ENCODE measurements at regions not wholly inside any gene's neighbourhood (a gene's known extent, or its start where the extent isn't known, plus 50 kb on each side); places are given as distances from the start of the nearest gene placed in this dataset.

- no peak for DNase-seq (ENCODE audit: low read depth, low spot score)
- TF ChIP-seq EZH2 (IDR thresholded peaks at IDR 0.05) (no peak), POLR2AphosphoS5 (IDR thresholded peaks at IDR 0.05; ENCODE audit: borderline replicate concordance, low read depth, low read length) (no peak), FOXP2 (optimal IDR thresholded peaks at IDR 0.05; ENCODE audit: control extremely low read depth, extremely low read length, insufficient read depth) (no peak)
- H3K27ac ChIP-seq = no peak overlapping the region
- no peak overlapping the region for H3K9ac ChIP-seq (ENCODE audit: insufficient read length)
- H3K9me3 ChIP-seq (ENCODE audit: low read depth, low read length) = no peaks in the 10 kb centered on the region
- H3K4me3 ChIP-seq = no peak overlapping the region
- no peaks in the 10 kb centered on the region for H3K36me3 ChIP-seq (ENCODE audit: insufficient read depth, low read length)
Measured at GRCh38 chr5:63700241-63700640, 262.0 kb downstream of the HTR1A start.

GRCh38 chr5:63697811-63698210 is 264.4 kb downstream of the HTR1A start:
- H3K36me3 ChIP-seq (ENCODE audit: insufficient read depth, low read length) = no peaks in the 10 kb centered on the region
- H3K4me3 ChIP-seq = no peak overlapping the region
- DNase-seq (ENCODE audit: low read depth, low spot score) = no peak
- TF ChIP-seq POLR2AphosphoS5 (IDR thresholded peaks at IDR 0.05; ENCODE audit: borderline replicate concordance, low read depth, low read length) (no peak), FOXP2 (optimal IDR thresholded peaks at IDR 0.05; ENCODE audit: control extremely low read depth, extremely low read length, insufficient read depth) (no peak), EZH2 (IDR thresholded peaks at IDR 0.05) (no peak)
- H3K9ac ChIP-seq (ENCODE audit: insufficient read length) = no peak overlapping the region
- no peak overlapping the region for H3K27ac ChIP-seq
- no peaks in the 10 kb centered on the region for H3K9me3 ChIP-seq (ENCODE audit: low read depth, low read length)

- no peaks in the 10 kb centered on the region for H3K9me3 ChIP-seq (ENCODE audit: low read depth, low read length)
- no peak overlapping the region for H3K9ac ChIP-seq (ENCODE audit: insufficient read length)
- H3K27ac ChIP-seq = no peak overlapping the region
- TF ChIP-seq EZH2 (IDR thresholded peaks at IDR 0.05) (no peak), POLR2AphosphoS5 (IDR thresholded peaks at IDR 0.05; ENCODE audit: borderline replicate concordance, low read depth, low read length) (no peak), FOXP2 (optimal IDR thresholded peaks at IDR 0.05; ENCODE audit: control extremely low read depth, extremely low read length, insufficient read depth) (no peak)
- H3K4me3 ChIP-seq = no peak overlapping the region
- H3K36me3 ChIP-seq (ENCODE audit: insufficient read depth, low read length) = no peaks in the 10 kb centered on the region
- no peak for DNase-seq (ENCODE audit: low read depth, low spot score)
Measured at GRCh38 chr5:63690546-63690945, 271.7 kb downstream of the HTR1A start.

GRCh38 chr5:63687854-63688516 is 274.3 kb downstream of the HTR1A start:
- TF ChIP-seq POLR2AphosphoS5 (IDR thresholded peaks at IDR 0.05; ENCODE audit: borderline replicate concordance, low read depth, low read length) = no peak
- no peak for TF ChIP-seq FOXP2 (optimal IDR thresholded peaks at IDR 0.05; ENCODE audit: control extremely low read depth, extremely low read length, insufficient read depth)
- no peak for TF ChIP-seq EZH2 (IDR thresholded peaks at IDR 0.05)
- H3K9me3 ChIP-seq (ENCODE audit: low read depth, low read length) = no peaks in the 10 kb centered on the region
- DNase-seq (ENCODE audit: low read depth, low spot score) = no peak

GRCh38 chr5:63686938-63687337 is 275.3 kb downstream of the HTR1A start:
- no peak overlapping the region for H3K9ac ChIP-seq (ENCODE audit: insufficient read length)
- H3K4me3 ChIP-seq = no peak overlapping the region
- H3K36me3 ChIP-seq (ENCODE audit: insufficient read depth, low read length) = no peaks in the 10 kb centered on the region
- no peaks in the 10 kb centered on the region for H3K9me3 ChIP-seq (ENCODE audit: low read depth, low read length)
- no peak overlapping the region for H3K27ac ChIP-seq
- TF ChIP-seq EZH2 (IDR thresholded peaks at IDR 0.05) (no peak), FOXP2 (optimal IDR thresholded peaks at IDR 0.05; ENCODE audit: control extremely low read depth, extremely low read length, insufficient read depth) (no peak), POLR2AphosphoS5 (IDR thresholded peaks at IDR 0.05; ENCODE audit: borderline replicate concordance, low read depth, low read length) (no peak)
- no peak for DNase-seq (ENCODE audit: low read depth, low spot score)

More at GRCh38 chr5:63687854-63688516, 274.3 kb downstream of the HTR1A start:
- no peak overlapping the region for H3K27ac ChIP-seq
- H3K4me3 ChIP-seq = no peak overlapping the region
- H3K9ac ChIP-seq (ENCODE audit: insufficient read length) = no peak overlapping the region
- H3K36me3 ChIP-seq (ENCODE audit: insufficient read depth, low read length) = no peaks in the 10 kb centered on the region

- TF ChIP-seq FOXP2 (optimal IDR thresholded peaks at IDR 0.05; ENCODE audit: control extremely low read depth, extremely low read length, insufficient read depth) = no peak
- TF ChIP-seq POLR2AphosphoS5 (IDR thresholded peaks at IDR 0.05; ENCODE audit: borderline replicate concordance, low read depth, low read length) = no peak
- TF ChIP-seq EZH2 (IDR thresholded peaks at IDR 0.05) = no peak
Measured at GRCh38 chr5:63686181-63686580, 276.1 kb downstream of the HTR1A start.

GRCh38 chr5:63685454-63685853 is 276.8 kb downstream of the HTR1A start:
- Histone ChIP-seq H3K27ac (no peak overlapping the region), H3K9me3 (ENCODE audit: low read depth, low read length) (no peaks in the 10 kb centered on the region), H3K4me3 (no peak overlapping the region), H3K36me3 (ENCODE audit: insufficient read depth, low read length) (no peaks in the 10 kb centered on the region), H3K9ac (ENCODE audit: insufficient read length) (no peak overlapping the region)
- no peak for DNase-seq (ENCODE audit: low read depth, low spot score)
- TF ChIP-seq POLR2AphosphoS5 (IDR thresholded peaks at IDR 0.05; ENCODE audit: borderline replicate concordance, low read depth, low read length) (no peak), EZH2 (IDR thresholded peaks at IDR 0.05) (no peak), FOXP2 (optimal IDR thresholded peaks at IDR 0.05; ENCODE audit: control extremely low read depth, extremely low read length, insufficient read depth) (no peak)

More at GRCh38 chr5:63686181-63686580, 276.1 kb downstream of the HTR1A start:
- Histone ChIP-seq H3K36me3 (ENCODE audit: insufficient read depth, low read length) (no peaks in the 10 kb centered on the region), H3K27ac (no peak overlapping the region), H3K9ac (ENCODE audit: insufficient read length) (no peak overlapping the region), H3K9me3 (ENCODE audit: low read depth, low read length) (no peaks in the 10 kb centered on the region), H3K4me3 (no peak overlapping the region)
- no peak for DNase-seq (ENCODE audit: low read depth, low spot score)

GRCh38 chr5:63674881-63675280 is 287.4 kb downstream of the HTR1A start:
- H3K4me3 ChIP-seq = no peak overlapping the region
- no peak overlapping the region for H3K27ac ChIP-seq
- H3K9ac ChIP-seq (ENCODE audit: insufficient read length) = no peak overlapping the region
- no peaks in the 10 kb centered on the region for H3K36me3 ChIP-seq (ENCODE audit: insufficient read depth, low read length)
- DNase-seq (ENCODE audit: low read depth, low spot score) = no peak
- no peak for TF ChIP-seq FOXP2 (optimal IDR thresholded peaks at IDR 0.05; ENCODE audit: control extremely low read depth, extremely low read length, insufficient read depth)
- no peak for TF ChIP-seq POLR2AphosphoS5 (IDR thresholded peaks at IDR 0.05; ENCODE audit: borderline replicate concordance, low read depth, low read length)
- TF ChIP-seq EZH2 (IDR thresholded peaks at IDR 0.05) = no peak
- no peaks in the 10 kb centered on the region for H3K9me3 ChIP-seq (ENCODE audit: low read depth, low read length)

GRCh38 chr5:63655043-63655442 is 307.2 kb downstream of the HTR1A start:
- Histone ChIP-seq H3K36me3 (ENCODE audit: insufficient read depth, low read length) (no peaks in the 10 kb centered on the region), H3K27ac (no peak overlapping the region), H3K9me3 (ENCODE audit: low read depth, low read length) (no peaks in the 10 kb centered on the region), H3K9ac (ENCODE audit: insufficient read length) (no peak overlapping the region), H3K4me3 (no peak overlapping the region)
- DNase-seq (ENCODE audit: low read depth, low spot score) = no peak
- TF ChIP-seq EZH2 (IDR thresholded peaks at IDR 0.05) (no peak), POLR2AphosphoS5 (IDR thresholded peaks at IDR 0.05; ENCODE audit: borderline replicate concordance, low read depth, low read length) (no peak), FOXP2 (optimal IDR thresholded peaks at IDR 0.05; ENCODE audit: control extremely low read depth, extremely low read length, insufficient read depth) (no peak)

Data from SK-N-MC (cell line).